GM10248 (cell line): ENCODE measurements at regions not wholly inside any gene's neighbourhood (a gene's known extent, or its start where the extent isn't known, plus 50 kb on each side); places are given as distances from the start of the nearest gene placed in this dataset.
A peak's percentile ranks its signal among the peaks of the same experiment; 100 is the strongest.

Source experiments
- CTCF ChIA-PET: fragments of 300-600 bp; sonication (Branson Sonifier 250); formaldehyde crosslinking; extraction: SDS; loops from one replicate; lab custom pipeline; 2021; ENCODE audit warnings: antibody characterized with exemption; lab: Yijun Ruan, JAX
- POLR2A ChIA-PET: fragments of 350-650 bp; sonication (Branson Sonifier 250); formaldehyde crosslinking; extraction: SDS; loops from one replicate; lab custom pipeline; 2020; ENCODE audit warnings: antibody characterized with exemption; lab: Yijun Ruan, JAX
- DNase-seq: peaks from one replicate; pipeline ENCODE4 v3.0.0; 2012; ENCODE audit errors: extremely low spot score
- CTCF ChIP-seq: IDR thresholded peaks from 2 replicates; pipeline ENCODE4 v1.5.1; 2012; ENCODE audit warnings: mild to moderate bottlenecking, low read depth; ENCODE audit errors: extremely low read depth, missing control alignments, control extremely low read depth

GRCh38 chr2:9139491-9140443 lies 66.8 kb upstream of the ASAP2 start:
- TF ChIP-seq CTCF = peak; percentile 89
- POLR2A ChIA-PET = no interaction called here
- peak; percentile 76 for DNase-seq
- CTCF ChIA-PET = interaction anchor here (0.6 to 3.8 kb wide), 12 partner anchors 8 to 1936 kb away, joined by 3 to 21 read pairs (median 5); no protein-coding TSS in a partner anchor

GRCh38 chr2:9137379-9138150 lies 69.0 kb upstream of the ASAP2 start:
- ChIA-PET CTCF (interaction anchor here (0.7 to 3.8 kb wide), 6 partner anchors 11 to 264 kb away, joined by 3 to 21 read pairs (median 4); no protein-coding TSS in a partner anchor), POLR2A (interaction anchor here (0.7 kb wide), 1 partner anchor 306 kb away, joined by 5 read pairs; no protein-coding TSS in a partner anchor)

GRCh38 chr2:9135822-9136558 lies 70.6 kb upstream of the ASAP2 start:
- POLR2A ChIA-PET = no interaction called here
- DNase-seq = no peak
- no peak for TF ChIP-seq CTCF
- CTCF ChIA-PET = no interaction called here

More at GRCh38 chr2:9137379-9138150, 69.0 kb upstream of the ASAP2 start:
- TF ChIP-seq CTCF = no peak
- no peak for DNase-seq

GRCh38 chr2:9127316-9127715 lies 79.3 kb upstream of the ASAP2 start:
- CTCF ChIA-PET = interaction anchor here (2.1 kb wide), 1 partner anchor 11 kb away, joined by 6 read pairs; no protein-coding TSS in a partner anchor

GRCh38 chr2:9126540-9126939 lies 80.1 kb upstream of the ASAP2 start:
- CTCF ChIA-PET = interaction anchor here (2.1 kb wide), 1 partner anchor 12 kb away, joined by 6 read pairs; no protein-coding TSS in a partner anchor
- no peak for TF ChIP-seq CTCF
- no peak for DNase-seq

More at GRCh38 chr2:9127316-9127715, 79.3 kb upstream of the ASAP2 start:
- POLR2A ChIA-PET = no interaction called here
- no peak for TF ChIP-seq CTCF
- DNase-seq = no peak

More at GRCh38 chr2:9126540-9126939, 80.1 kb upstream of the ASAP2 start:
- POLR2A ChIA-PET = no interaction called here
